Breast epithelium (tissue), 4 donors: ENCODE measurements at regions not wholly inside any gene's neighbourhood (a gene's known extent, or its start where the extent isn't known, plus 50 kb on each side); places are given as distances from the start of the nearest gene placed in this dataset.

ENCODE experiments used
- DNase-seq, 2 donors: peaks; one replicate each; pipeline ENCODE4 v3.0.0-alpha.2; 2019; ENCODE audit warnings: low spot score in 2 of 2
- H3K27ac ChIP-seq, 2 donors: fragments of 200-600 bp; sonication (generic) in 1 of 2; one replicate each; pipeline ENCODE4 v1.5.1; 2016 to 2019; ENCODE audit warnings: mild to moderate bottlenecking in 1 of 2
- H3K27me3 ChIP-seq, 2 donors: fragments of 200-600 bp; sonication (generic) in 1 of 2; one replicate each; pipeline versions ENCODE4 v1.5.1 to v1.6.0; 2017 to 2019; ENCODE audit warnings: control low read depth in 1 of 2, mild to moderate bottlenecking in 1 of 2
- H3K36me3 ChIP-seq: fragments of 200-600 bp; one replicate; pipeline ENCODE4 v1.5.1; 2019
- H3K4me1 ChIP-seq, 2 donors: fragments of 200-600 bp; sonication (generic); one replicate each; pipeline ENCODE4 v1.5.1; 2016 to 2019; ENCODE audit warnings: control low read depth in 1 of 2
- H3K4me3 ChIP-seq, 3 donors: fragments of 200-600 bp; sonication (generic); 1 replicate in 2 of 3; 2 replicates in 1 of 3; pipeline ENCODE4 v1.5.1; 2016 to 2019; ENCODE audit warnings: mild to moderate bottlenecking in 3 of 3, moderate library complexity in 2 of 3
- H3K9me3 ChIP-seq, 2 donors: fragments of 200-600 bp; sonication (generic) in 1 of 2; one replicate each; pipeline ENCODE4 v1.5.1; 2016 to 2019; ENCODE audit warnings: control low read depth in 1 of 2
- POLR2A ChIP-seq: fragments of 450-650 bp; IDR thresholded peaks from one replicate; pipeline ENCODE4 v1.6.1; 2016; ENCODE audit warnings: antibody characterized with exemption, mild to moderate bottlenecking, moderate library complexity
- POLR2AphosphoS5 ChIP-seq, 3 donors: sonication (generic); formaldehyde crosslinking; IDR thresholded peaks; one replicate each; pipeline ENCODE4 v1.6.1; 2017; ENCODE audit warnings: antibody characterized with exemption in 3 of 3
- intact Hi-C: fragments of 100-400 bp; cut with DNase I; formaldehyde crosslinking; loops from one replicate; pipeline ENCODE4 v1.15.1; 2023; ENCODE audit warnings: low total_unique reads
- TF ChIP-seq, protein P1 (sequence below), 3 donors: fragments of 450-650 bp; IDR thresholded peaks; one replicate each; pipeline ENCODE4 v1.5.1; 2016 to 2017; ENCODE audit warnings: antibody characterized with exemption in 3 of 3, mild to moderate bottlenecking in 3 of 3, moderate library complexity in 3 of 3

DNA sequence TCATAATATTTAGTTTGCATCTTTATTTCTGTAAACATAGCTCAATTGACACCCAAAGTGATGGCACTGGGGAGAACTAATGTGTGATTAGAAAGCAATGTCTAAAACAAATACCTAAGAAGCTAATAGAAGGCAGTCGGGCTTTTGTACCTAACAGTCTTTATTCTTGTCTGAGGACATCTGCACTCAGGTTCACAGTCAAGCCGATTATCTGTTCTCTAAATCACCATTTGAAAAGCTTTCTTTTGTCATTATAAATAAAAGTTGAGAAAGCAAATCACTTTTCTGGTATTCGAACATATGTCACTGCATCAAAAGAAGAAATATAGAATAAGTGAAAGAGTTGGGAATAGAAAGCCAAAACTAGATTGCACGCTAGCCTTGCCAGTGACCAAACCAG, 2037.9 kb upstream of the TENM3 start:
- intact Hi-C loops, result no loop called here
- TF ChIP-seq POLR2A (no peak), POLR2AphosphoS5 (IDR thresholded peaks at IDR 0.05) (no peak)
- TF ChIP-seq, protein P1, sequence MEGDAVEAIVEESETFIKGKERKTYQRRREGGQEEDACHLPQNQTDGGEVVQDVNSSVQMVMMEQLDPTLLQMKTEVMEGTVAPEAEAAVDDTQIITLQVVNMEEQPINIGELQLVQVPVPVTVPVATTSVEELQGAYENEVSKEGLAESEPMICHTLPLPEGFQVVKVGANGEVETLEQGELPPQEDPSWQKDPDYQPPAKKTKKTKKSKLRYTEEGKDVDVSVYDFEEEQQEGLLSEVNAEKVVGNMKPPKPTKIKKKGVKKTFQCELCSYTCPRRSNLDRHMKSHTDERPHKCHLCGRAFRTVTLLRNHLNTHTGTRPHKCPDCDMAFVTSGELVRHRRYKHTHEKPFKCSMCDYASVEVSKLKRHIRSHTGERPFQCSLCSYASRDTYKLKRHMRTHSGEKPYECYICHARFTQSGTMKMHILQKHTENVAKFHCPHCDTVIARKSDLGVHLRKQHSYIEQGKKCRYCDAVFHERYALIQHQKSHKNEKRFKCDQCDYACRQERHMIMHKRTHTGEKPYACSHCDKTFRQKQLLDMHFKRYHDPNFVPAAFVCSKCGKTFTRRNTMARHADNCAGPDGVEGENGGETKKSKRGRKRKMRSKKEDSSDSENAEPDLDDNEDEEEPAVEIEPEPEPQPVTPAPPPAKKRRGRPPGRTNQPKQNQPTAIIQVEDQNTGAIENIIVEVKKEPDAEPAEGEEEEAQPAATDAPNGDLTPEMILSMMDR (IDR thresholded peaks at IDR 0.05), result no peak
- no peak for DNase-seq

DNA sequence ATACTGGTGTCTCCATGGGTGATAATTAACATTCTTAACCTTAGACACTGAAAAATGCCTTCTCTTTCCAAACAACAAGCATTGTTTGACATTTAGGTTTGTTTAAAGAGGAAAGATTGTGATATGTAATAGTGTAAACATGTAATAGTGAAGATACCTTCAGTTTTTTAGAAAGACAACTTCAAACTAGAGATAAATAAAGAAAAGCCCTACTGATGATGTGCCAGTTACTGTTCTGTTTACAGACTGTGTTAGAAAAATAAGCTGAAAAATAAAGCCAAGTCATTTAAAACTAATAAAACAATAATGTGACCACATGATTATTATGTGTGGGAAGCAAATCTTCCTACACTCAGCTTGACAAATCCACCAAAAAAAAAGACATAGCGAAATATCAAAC, 2035.3 kb upstream of the TENM3 start:
- no peak for DNase-seq
- no peaks in the 10 kb centered on the region for H3K9me3 ChIP-seq
- H3K36me3 ChIP-seq, result no peaks in the 10 kb centered on the region
- intact Hi-C loops, result no loop called here
- H3K4me1 ChIP-seq, result no peaks in the 10 kb centered on the region
- H3K27me3 ChIP-seq, result no peaks in the 10 kb centered on the region
- no peak overlapping the region for H3K4me3 ChIP-seq
- H3K27ac ChIP-seq, result no peak overlapping the region
- TF ChIP-seq, protein P1 (IDR thresholded peaks at IDR 0.05), result no peak
- TF ChIP-seq POLR2AphosphoS5 (IDR thresholded peaks at IDR 0.05), result no peak
- TF ChIP-seq POLR2A, result no peak

More for the DNA sequence above, 2037.9 kb upstream of the TENM3 start:
- Histone ChIP-seq H3K9me3 (no peaks in the 10 kb centered on the region), H3K4me1 (no peaks in the 10 kb centered on the region), H3K4me3 (no peak overlapping the region), H3K27ac (no peak overlapping the region), H3K27me3 (no peaks in the 10 kb centered on the region), H3K36me3 (no peaks in the 10 kb centered on the region)

DNA sequence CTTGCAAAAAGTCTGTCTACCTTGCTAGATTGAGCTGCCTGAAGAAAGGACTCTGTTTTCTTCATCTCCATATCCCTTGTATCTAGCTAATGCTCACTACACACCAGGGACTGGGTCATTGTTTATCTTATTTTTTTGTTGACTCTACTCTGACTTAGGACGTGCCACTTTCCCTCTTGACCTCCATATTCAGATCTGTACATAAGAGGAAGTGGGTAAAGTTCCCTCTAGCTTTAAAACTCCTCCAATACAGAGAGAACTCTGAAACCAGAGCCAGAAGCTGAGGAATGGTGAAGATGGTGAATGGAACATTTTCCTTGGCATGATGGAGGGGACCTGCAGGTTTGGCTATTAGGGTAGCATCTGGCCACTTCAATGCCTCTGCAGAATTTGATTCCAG, 2026.1 kb upstream of the TENM3 start:
- DNase-seq, result no peak
- Histone ChIP-seq H3K27ac (no peak overlapping the region), H3K4me1 (no peaks in the 10 kb centered on the region), H3K4me3 (no peak overlapping the region), H3K27me3 (no peaks in the 10 kb centered on the region), H3K36me3 (no peaks in the 10 kb centered on the region), H3K9me3 (peaks cover 0 to 5% of the 10 kb centered on the region in 2 donors)
- intact Hi-C loops, result no loop called here
- TF ChIP-seq POLR2A (no peak), POLR2AphosphoS5 (IDR thresholded peaks at IDR 0.05) (no peak)
- TF ChIP-seq, protein P1 (IDR thresholded peaks at IDR 0.05), result no peak

DNA sequence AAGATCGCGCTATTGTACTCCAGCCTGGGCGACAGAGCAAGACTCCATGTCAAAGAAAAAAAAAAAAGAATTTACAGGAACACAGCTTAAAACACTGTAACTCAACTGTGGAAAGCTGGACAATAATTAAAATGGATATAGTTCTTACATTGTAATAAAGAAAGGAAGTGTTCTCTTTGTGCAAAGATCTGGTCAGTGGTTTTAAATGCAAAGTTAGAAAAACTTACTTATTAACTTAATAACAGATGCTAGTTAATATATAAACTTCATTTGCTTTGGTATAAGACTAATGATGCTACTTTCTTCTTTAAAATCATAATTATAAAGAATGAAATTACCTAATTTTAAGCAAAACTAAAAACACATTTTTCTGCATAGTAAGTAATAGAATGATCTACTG, 2024.1 kb upstream of the TENM3 start:
- H3K4me3 ChIP-seq, result no peak overlapping the region
- intact Hi-C loops, result no loop called here
- H3K27me3 ChIP-seq, result no peaks in the 10 kb centered on the region
- TF ChIP-seq, protein P1 (IDR thresholded peaks at IDR 0.05), result no peak
- no peak for TF ChIP-seq POLR2A
- TF ChIP-seq POLR2AphosphoS5 (IDR thresholded peaks at IDR 0.05), result no peak
- H3K9me3 ChIP-seq, result peaks cover 0 to 5% of the 10 kb centered on the region in 2 donors
- H3K36me3 ChIP-seq, result no peaks in the 10 kb centered on the region
- no peak overlapping the region for H3K27ac ChIP-seq
- H3K4me1 ChIP-seq, result no peaks in the 10 kb centered on the region
- no peak for DNase-seq

DNA sequence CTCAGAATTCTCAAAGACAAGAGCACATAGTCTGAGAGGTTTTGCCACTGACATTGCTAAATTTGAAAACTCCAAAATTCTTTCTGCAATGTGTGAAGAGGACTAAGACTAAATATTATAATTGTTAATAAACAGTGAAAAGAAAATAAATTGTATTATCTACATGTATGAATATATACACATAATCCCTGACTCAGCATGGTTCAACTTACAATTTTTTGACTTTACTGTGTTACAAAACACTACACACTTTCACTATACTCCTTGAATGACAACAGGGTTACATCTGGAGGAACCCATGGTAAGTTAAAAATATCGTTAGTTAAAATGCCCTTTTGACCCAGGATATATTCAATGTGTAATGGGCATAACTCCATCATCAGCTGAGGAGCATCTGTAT, 2017.2 kb upstream of the TENM3 start:
- intact Hi-C loops, result no loop called here
- peaks cover 0 to 4% of the 10 kb centered on the region in 2 donors for H3K9me3 ChIP-seq
- no peak overlapping the region for H3K27ac ChIP-seq
- no peaks in the 10 kb centered on the region for H3K27me3 ChIP-seq
- DNase-seq, result no peak
- H3K36me3 ChIP-seq, result no peaks in the 10 kb centered on the region
- no peaks in the 10 kb centered on the region for H3K4me1 ChIP-seq
- H3K4me3 ChIP-seq, result no peak overlapping the region
- TF ChIP-seq, protein P1 (IDR thresholded peaks at IDR 0.05), result no peak
- TF ChIP-seq POLR2AphosphoS5 (IDR thresholded peaks at IDR 0.05) (no peak), POLR2A (no peak)
